ENCODE measurements at regions not wholly inside any gene's neighbourhood (a gene's known extent, or its start where the extent isn't known, plus 50 kb on each side); places are given as distances from the start of the nearest gene placed in this dataset.

- TF ChIP-seq USF1 (CRISPR knock-in tag; IDR thresholded peaks at IDR 0.05) (no peak), CTCF (IDR thresholded peaks at IDR 0.05) (no peak), GABPB1 (CRISPR knock-in tag; IDR thresholded peaks at IDR 0.05) (no peak)
Observed at GRCh38 chr5:173488144-173488543, 128.3 kb downstream of the BOD1 start.

All from WTC11 (cell line).